BE2C (cell line): ENCODE measurements at regions not wholly inside any gene's neighbourhood (a gene's known extent, or its start where the extent isn't known, plus 50 kb on each side); places are given as distances from the start of the nearest gene placed in this dataset.

Experiments used
- DNase-seq: peaks from one replicate; pipeline ENCODE4 v3.0.0-alpha.2; 2020
- H3K27me3 ChIP-seq: fragments of 250-450 bp; sonication (Bioruptor Pico); 2 replicates; pipeline ENCODE4 v1.5.1; 2020; ENCODE audit warnings: mild to moderate bottlenecking
- H3K36me3 ChIP-seq: fragments of 250-450 bp; sonication (Bioruptor Pico); 2 replicates; pipeline ENCODE4 v1.5.1; 2020; ENCODE audit warnings: mild to moderate bottlenecking
- H3K4me1 ChIP-seq: fragments of 250-450 bp; sonication (Bioruptor Pico); 2 replicates; pipeline ENCODE4 v1.5.1; 2020
- H3K4me3 ChIP-seq: 2 replicates; pipeline ENCODE4 v1.5.1; 2011; ENCODE audit warnings: low read depth, low read length
- H3K9me3 ChIP-seq: fragments of 250-450 bp; sonication (Bioruptor Pico); 2 replicates; pipeline ENCODE4 v1.5.1; 2020
- TF ChIP-seq, protein P1 (sequence below): IDR thresholded peaks from 2 replicates; pipeline ENCODE4 v1.5.1; 2012; ENCODE audit warnings: mild to moderate bottlenecking, low read depth, low read length

DNA sequence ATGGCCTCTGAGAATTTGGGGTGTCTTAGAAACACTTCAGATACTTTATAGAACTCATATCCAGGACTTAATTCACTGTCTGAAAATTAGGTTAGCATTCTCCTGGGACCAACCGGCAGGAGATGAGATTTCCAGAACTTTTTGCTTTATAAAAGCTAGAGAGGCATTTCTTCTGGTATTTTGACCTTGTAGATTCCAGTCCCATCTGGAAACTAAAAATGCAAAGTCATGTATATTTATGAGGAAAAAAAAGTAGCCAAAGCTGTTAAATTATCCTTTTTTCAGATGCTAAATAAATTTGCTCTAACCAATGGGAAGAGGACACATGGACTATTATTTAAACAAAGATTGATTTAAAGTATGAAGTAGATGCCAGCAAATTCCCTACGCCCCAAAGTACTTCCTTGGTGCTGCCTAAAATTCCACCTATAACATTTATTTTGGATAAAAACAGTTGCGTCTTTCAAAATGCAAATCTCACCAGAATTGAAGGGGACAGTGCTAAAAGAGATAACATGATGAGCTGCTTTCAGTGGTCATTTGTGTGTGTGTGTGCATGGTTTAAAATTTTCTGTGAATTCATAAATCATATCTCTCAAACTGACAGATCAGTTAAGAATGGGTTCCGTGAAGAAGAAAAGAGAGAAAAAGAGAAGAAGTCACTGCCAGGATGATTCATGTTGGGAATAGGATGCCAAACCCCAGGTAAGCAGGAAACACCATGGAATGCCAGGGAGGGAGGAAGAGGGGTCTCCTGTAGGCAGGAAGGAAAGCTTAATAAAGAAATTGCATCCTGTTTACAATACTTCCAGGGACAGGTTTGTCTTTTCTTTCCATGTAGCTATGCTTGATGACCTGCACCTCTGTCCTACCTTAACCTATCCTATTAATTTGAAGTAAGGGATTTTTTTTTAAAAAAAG is 97.7 kb upstream of the RGS6 start:
- Histone ChIP-seq H3K9me3 (no peaks in the 10 kb centered on the region), H3K27me3 (no peaks in the 10 kb centered on the region; the same call in 1 of the 2 replicates), H3K4me3 (no peak overlapping the region), H3K4me1 (no peaks in the 10 kb centered on the region), H3K36me3 (no peaks in the 10 kb centered on the region)
- TF ChIP-seq, protein P1, sequence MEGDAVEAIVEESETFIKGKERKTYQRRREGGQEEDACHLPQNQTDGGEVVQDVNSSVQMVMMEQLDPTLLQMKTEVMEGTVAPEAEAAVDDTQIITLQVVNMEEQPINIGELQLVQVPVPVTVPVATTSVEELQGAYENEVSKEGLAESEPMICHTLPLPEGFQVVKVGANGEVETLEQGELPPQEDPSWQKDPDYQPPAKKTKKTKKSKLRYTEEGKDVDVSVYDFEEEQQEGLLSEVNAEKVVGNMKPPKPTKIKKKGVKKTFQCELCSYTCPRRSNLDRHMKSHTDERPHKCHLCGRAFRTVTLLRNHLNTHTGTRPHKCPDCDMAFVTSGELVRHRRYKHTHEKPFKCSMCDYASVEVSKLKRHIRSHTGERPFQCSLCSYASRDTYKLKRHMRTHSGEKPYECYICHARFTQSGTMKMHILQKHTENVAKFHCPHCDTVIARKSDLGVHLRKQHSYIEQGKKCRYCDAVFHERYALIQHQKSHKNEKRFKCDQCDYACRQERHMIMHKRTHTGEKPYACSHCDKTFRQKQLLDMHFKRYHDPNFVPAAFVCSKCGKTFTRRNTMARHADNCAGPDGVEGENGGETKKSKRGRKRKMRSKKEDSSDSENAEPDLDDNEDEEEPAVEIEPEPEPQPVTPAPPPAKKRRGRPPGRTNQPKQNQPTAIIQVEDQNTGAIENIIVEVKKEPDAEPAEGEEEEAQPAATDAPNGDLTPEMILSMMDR = no peak
- no peak for DNase-seq

DNA sequence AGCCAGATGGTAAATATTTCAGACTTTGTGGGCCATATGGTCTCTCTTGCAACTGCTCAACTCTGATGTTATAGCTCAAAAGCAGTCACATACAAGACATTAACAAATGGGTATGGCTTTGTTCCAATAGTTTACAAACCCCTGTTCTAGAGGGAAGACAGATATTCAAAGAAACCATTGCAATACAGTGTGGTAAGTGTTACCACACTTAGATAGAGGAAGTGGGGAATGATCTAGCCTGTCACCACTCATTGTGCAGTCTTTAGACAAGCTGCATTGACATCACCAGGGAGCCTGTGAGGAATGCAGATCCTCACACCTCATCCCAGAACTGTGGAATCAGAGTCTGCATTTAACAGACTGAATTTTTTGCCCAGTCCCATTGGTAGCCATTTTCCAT is 80.0 kb upstream of the RGS6 start:
- Histone ChIP-seq H3K4me3 (no peak overlapping the region), H3K27me3 (0 out of 2 replicates have a peak, but pooled peaks cover 4% of the 10 kb centered on the region), H3K4me1 (peaks cover 3% of the 10 kb centered on the region; the same call in 1 of the 2 replicates), H3K9me3 (no peaks in the 10 kb centered on the region), H3K36me3 (no peaks in the 10 kb centered on the region)
- no peak for DNase-seq
- TF ChIP-seq, protein P1 = no peak

DNA sequence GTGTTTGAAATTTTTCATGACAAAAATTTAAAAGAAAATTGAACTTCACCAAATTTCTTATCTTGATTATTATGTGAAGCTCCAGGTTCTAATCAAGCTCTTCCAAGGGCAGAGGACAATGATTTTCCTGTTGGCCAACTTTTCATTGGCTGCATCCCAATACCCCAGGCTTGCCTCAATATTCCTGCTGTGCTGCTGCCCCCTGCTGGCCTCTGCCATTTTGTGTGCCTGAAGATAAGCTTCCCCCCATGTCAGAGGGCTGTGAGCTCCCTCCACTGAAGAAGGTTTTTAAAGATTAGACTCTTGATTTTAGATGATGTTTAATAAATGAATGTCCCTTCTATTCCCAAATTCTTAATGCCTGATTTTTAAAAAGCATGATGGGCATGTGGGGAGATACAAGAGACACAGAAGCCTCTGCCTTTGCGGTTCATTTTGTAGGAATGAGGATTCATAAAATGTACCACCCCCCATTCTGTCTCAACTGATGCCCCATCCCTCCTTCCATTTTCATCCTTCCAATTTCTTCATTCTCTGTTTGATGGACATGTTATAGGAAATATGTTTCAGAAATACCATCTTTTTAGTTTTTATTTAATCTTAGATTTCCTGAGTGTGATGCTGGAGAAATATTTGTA is 76.7 kb upstream of the RGS6 start:
- H3K36me3 ChIP-seq = no peaks in the 10 kb centered on the region
- no peaks in the 10 kb centered on the region for H3K9me3 ChIP-seq
- peaks cover 3% of the 10 kb centered on the region; the same call in 1 of the 2 replicates for H3K4me1 ChIP-seq
- no peak overlapping the region for H3K4me3 ChIP-seq
- TF ChIP-seq, protein P1 = peak; percentile 93
- 0 out of 2 replicates have a peak, but pooled peaks cover 4% of the 10 kb centered on the region for H3K27me3 ChIP-seq
- peak; percentile 83 for DNase-seq

DNA sequence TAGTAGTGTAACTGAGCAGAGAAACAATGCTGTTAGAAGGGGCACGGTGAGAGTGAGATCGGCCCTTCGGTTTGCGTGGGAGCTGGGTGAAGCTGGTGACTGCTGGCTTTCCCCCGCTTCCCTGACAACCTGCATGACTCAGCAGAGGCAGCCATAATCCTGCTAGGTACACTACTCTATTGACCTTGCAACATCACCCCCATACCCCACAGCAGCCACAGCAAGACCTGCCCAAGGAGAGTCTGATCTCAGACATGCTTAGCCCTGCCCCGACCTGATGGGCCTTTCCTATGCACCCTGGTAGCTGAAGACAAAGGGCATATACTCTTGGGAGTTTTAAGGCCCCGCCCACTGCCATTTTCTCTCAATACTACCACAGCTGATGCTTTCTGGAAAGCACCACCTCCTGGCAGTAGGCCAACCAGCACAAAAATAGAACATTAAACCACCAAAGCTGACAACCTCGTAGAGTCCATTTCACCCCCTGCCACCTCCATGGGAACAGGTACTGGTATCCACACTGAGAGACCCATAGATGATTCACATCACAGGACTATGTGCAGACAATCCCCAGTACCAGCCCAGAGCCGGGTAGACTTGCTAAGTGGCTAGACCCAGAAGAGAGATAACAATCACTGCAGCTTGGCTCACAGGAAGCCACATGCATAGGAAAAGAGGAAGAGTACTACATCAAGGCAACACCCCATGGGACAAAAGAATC is 75.9 kb upstream of the RGS6 start:
- Histone ChIP-seq H3K4me3 (no peak overlapping the region), H3K36me3 (no peaks in the 10 kb centered on the region), H3K4me1 (peaks cover 3% of the 10 kb centered on the region; the same call in 1 of the 2 replicates), H3K27me3 (0 out of 2 replicates have a peak, but pooled peaks cover 2% of the 10 kb centered on the region), H3K9me3 (no peaks in the 10 kb centered on the region)
- TF ChIP-seq, protein P1 = no peak
- peak; percentile 22 for DNase-seq

DNA sequence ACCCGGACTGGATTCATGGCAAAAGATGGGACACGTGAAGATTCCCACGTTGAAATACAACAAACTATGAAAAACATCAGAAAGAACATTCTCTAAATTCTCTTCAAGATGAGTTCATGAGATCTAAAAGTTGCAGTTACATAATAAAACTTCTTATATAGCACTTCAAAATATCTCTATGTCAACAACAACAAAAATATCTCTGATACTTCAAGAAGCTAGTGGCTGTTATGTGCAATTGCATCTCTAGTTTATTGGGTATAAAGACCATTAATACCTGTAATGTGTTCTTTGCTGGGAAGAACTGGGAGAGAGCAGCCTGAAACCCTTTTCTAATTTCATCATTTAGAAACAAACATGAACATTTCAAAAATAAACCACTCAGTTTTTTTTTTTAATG is 69.2 kb upstream of the RGS6 start:
- Histone ChIP-seq H3K36me3 (no peaks in the 10 kb centered on the region), H3K4me3 (no peak overlapping the region), H3K27me3 (no peaks in the 10 kb centered on the region), H3K9me3 (no peaks in the 10 kb centered on the region), H3K4me1 (no peaks in the 10 kb centered on the region)
- TF ChIP-seq, protein P1 = no peak
- DNase-seq = no peak
